ENCODE measurements at regions not wholly inside any gene's neighbourhood (a gene's known extent, or its start where the extent isn't known, plus 50 kb on each side); places are given as distances from the start of the nearest gene placed in this dataset.

DNA sequence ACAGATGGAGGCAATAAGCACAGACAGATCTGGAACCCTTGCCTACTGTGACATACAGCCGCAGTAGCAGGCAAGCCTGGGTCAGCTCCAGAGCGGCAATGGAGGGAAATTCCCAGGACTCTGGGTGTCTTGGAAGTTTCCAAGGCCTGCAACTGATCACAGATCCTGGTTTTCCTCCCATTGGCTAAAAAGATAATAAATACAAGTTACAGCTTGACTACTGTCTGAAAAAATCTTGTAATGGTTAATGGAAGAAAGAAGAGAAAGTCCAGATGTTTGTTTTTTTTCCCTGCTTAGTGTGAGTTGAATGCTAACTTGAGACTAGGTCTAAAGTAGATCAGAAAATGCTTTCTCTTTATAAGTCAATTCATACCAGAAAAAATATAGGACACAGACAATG lies 307.6 kb downstream of the ALDH8A1 start:
- H3K4me3 ChIP-seq (ENCODE audit: control insufficient read depth, low read depth, low read length), result no peak overlapping the region
- peak; percentile 58 for DNase-seq (ENCODE audit: low read depth)
- no peak for TF ChIP-seq CTCF (conservative IDR thresholded peaks at IDR 0.05; ENCODE audit: control insufficient read depth, insufficient read depth, low read depth, low read length)

- peak; percentile 98 for TF ChIP-seq CTCF (conservative IDR thresholded peaks at IDR 0.05; ENCODE audit: control insufficient read depth, insufficient read depth, low read depth, low read length)
Measured at GRCh38 chr6:134640975-134641429, 308.9 kb downstream of the ALDH8A1 start.

GRCh38 chr6:134640229-134640628 lies 309.7 kb downstream of the ALDH8A1 start:
- TF ChIP-seq CTCF (conservative IDR thresholded peaks at IDR 0.05; ENCODE audit: control insufficient read depth, insufficient read depth, low read depth, low read length), result no peak
- H3K4me3 ChIP-seq (ENCODE audit: control insufficient read depth, low read depth, low read length), result no peak overlapping the region
- no peak for DNase-seq (ENCODE audit: low read depth)

More at GRCh38 chr6:134640975-134641429, 308.9 kb downstream of the ALDH8A1 start:
- DNase-seq (ENCODE audit: low read depth), result peak; percentile 98
- no peak overlapping the region for H3K4me3 ChIP-seq (ENCODE audit: control insufficient read depth, low read depth, low read length)

GRCh38 chr6:134637847-134638437 lies 312.0 kb downstream of the ALDH8A1 start:
- DNase-seq (ENCODE audit: low read depth), result no peak
- no peak overlapping the region for H3K4me3 ChIP-seq (ENCODE audit: control insufficient read depth, low read depth, low read length)
- no peak for TF ChIP-seq CTCF (conservative IDR thresholded peaks at IDR 0.05; ENCODE audit: control insufficient read depth, insufficient read depth, low read depth, low read length)

DNA sequence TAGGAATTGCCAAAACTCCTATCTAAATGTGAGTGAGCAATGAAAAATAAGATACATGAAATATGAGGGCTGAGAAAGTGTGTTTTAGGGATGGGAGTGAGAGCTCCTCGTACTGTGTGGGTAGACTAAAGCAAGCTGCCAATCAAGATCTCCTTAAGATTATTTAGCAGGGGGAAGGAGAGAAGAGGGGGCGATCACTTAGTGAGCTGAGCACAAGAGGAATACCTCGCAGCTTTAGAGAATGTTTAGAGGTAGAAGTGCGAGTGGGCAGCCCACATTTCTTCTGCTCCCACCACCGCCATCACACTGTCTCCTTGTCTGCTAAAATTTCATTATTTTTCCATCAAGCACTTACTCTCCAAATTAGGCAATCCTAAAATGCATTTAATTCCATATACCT lies 312.6 kb downstream of the ALDH8A1 start:
- TF ChIP-seq CTCF (conservative IDR thresholded peaks at IDR 0.05; ENCODE audit: control insufficient read depth, insufficient read depth, low read depth, low read length), result no peak

DNA sequence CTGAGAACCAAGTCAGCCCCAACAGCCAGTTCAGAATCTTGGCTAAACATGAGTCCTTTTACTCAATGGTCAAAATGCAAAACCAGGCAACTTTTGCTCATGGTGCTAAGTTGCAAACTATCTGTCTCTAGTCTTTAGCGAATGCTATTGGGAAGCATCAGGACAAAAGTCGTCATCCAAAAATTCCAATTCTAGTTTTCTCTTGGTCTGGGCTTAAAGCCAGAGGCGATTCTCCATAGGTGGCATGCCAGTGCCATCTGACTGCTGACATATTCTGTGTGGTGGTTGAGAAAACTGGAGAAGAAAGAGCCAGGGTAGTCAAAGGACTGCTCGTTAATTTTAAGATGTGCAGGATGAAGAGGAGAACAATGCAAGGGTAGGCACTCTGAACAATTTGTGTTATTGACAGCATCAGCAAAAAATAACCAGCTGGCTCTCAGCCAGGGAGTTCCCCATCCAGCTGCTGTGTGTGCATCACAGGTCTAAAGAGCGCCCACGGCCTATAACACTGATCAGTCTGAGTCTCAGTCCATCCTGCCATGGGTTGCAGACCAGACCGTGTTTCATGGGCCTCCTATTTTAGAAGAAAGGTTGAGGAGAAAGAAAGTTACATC lies 313.6 kb downstream of the ALDH8A1 start:
- TF ChIP-seq CTCF (conservative IDR thresholded peaks at IDR 0.05; ENCODE audit: control insufficient read depth, insufficient read depth, low read depth, low read length), result no peak
- no peak for DNase-seq (ENCODE audit: low read depth)

More for the DNA sequence above, 312.6 kb downstream of the ALDH8A1 start:
- no peak overlapping the region for H3K4me3 ChIP-seq (ENCODE audit: control insufficient read depth, low read depth, low read length)
- DNase-seq (ENCODE audit: low read depth), result no peak

More for the DNA sequence above, 313.6 kb downstream of the ALDH8A1 start:
- H3K4me3 ChIP-seq (ENCODE audit: control insufficient read depth, low read depth, low read length), result no peak overlapping the region

Data from fibroblast of mammary gland (primary cell).